Endodermal cell (in vitro differentiated cells): ENCODE measurements at regions not wholly inside any gene's neighbourhood (a gene's known extent, or its start where the extent isn't known, plus 50 kb on each side); places are given as distances from the start of the nearest gene placed in this dataset.

Experiments
- DNase-seq: peaks from one replicate; pipeline ENCODE4 v3.0.0-alpha.2; 2017
- H3K27ac ChIP-seq: 2 replicates; pipeline ENCODE4 v1.5.1; 2013; ENCODE audit warnings: mild to moderate bottlenecking, low read depth, low read length, moderate library complexity
- H3K27me3 ChIP-seq: 2 replicates; pipeline ENCODE4 v1.6.1; 2013; ENCODE audit warnings: mild to moderate bottlenecking, low read length, moderate library complexity; ENCODE audit not compliant: insufficient read depth, control insufficient read depth, poor library complexity, severe bottlenecking
- H3K36me3 ChIP-seq: 2 replicates; pipeline ENCODE4 v1.7.0; 2013; ENCODE audit warnings: mild to moderate bottlenecking, low read length, moderate library complexity; ENCODE audit not compliant: control insufficient read depth, insufficient read depth
- H3K4me1 ChIP-seq: one replicate; pipeline ENCODE4 v1.7.0; 2013; ENCODE audit warnings: low read length; ENCODE audit not compliant: control insufficient read depth, insufficient read depth
- H3K4me3 ChIP-seq: 2 replicates; pipeline ENCODE4 v1.5.1; 2013; ENCODE audit warnings: mild to moderate bottlenecking, low read length, moderate library complexity
- H3K9ac ChIP-seq: 2 replicates; pipeline ENCODE4 v1.6.1; 2013; ENCODE audit warnings: mild to moderate bottlenecking, low read length, moderate library complexity; ENCODE audit not compliant: poor library complexity, severe bottlenecking; ENCODE audit errors: extremely low read depth
- H3K9me3 ChIP-seq: 2 replicates; pipeline ENCODE4 v1.6.1; 2013; ENCODE audit warnings: mild to moderate bottlenecking, low read length, moderate library complexity; ENCODE audit not compliant: control insufficient read depth
- H3K27ac Mint-ChIP-seq: 2 replicates; pipeline ENCODE4 v1.8.0; 2020; ENCODE audit warnings: mixed read lengths
- H3K27me3 Mint-ChIP-seq: 2 replicates; pipeline ENCODE4 v1.8.0; 2021; ENCODE audit warnings: mild to moderate bottlenecking, mixed read lengths; ENCODE audit not compliant: insufficient read depth
- H3K36me3 Mint-ChIP-seq: 2 replicates; pipeline ENCODE4 v1.8.0; 2020; ENCODE audit warnings: low read depth, mixed read lengths
- H3K4me1 Mint-ChIP-seq: 2 replicates; pipeline ENCODE4 v1.8.0; 2020; ENCODE audit warnings: mixed read lengths
- H3K4me3 Mint-ChIP-seq: 2 replicates; pipeline ENCODE4 v1.8.0; 2020; ENCODE audit warnings: mild to moderate bottlenecking, moderate library complexity, mixed read lengths
- H3K9me3 Mint-ChIP-seq: 2 replicates; pipeline ENCODE4 v1.8.0; 2020; ENCODE audit warnings: mild to moderate bottlenecking, mixed read lengths
- CTCF ChIP-seq: fragments of 200-600 bp; sonication (generic); conservative IDR thresholded peaks from 2 replicates; pipeline ENCODE4 v1.5.0; 2021; ENCODE audit warnings: antibody characterized with exemption, mild to moderate bottlenecking
- WGBS, 2 experiments: methylation state at CpG; one replicate each; pipeline versions ENCODE4 v1.1.5 to v1.1.7; 2013; ENCODE audit warnings: missing lambda C conversion rate in 2 of 2, mixed read lengths in 1 of 2; ENCODE audit not compliant: insufficient coverage in 1 of 2, insufficient read length in 1 of 2; 5-methylcytosine and 5-hydroxymethylcytosine counted together

GRCh38 chr9:6703898-6704639 lies 53.7 kb upstream of the KDM4C start:
- Histone ChIP-seq H3K36me3 (no peaks in the 10 kb centered on the region), H3K27ac (no peak overlapping the region), H3K9ac (peak overlapping the region; percentile 54), H3K9me3 (peaks cover 16% of the 10 kb centered on the region), H3K4me1 (peaks cover 3% of the 10 kb centered on the region), H3K27me3 (no peaks in the 10 kb centered on the region), H3K4me3 (peak overlapping the region; percentile 83)
- H3K4me1 Mint-ChIP-seq: peaks cover 3% of the 10 kb centered on the region
- H3K27me3 Mint-ChIP-seq: no peaks in the 10 kb centered on the region
- peak overlapping the region; percentile 90 for H3K27ac Mint-ChIP-seq
- DNase-seq: peak; percentile 91
- peaks cover 3% of the 10 kb centered on the region for H3K9me3 Mint-ChIP-seq
- peak overlapping the region; percentile 73 for H3K4me3 Mint-ChIP-seq
- H3K36me3 Mint-ChIP-seq: no peaks in the 10 kb centered on the region
- WGBS, 2 experiments: 4 to 5% methylated on average over 28 to 57 of the region's 57 CpGs
- no peak for TF ChIP-seq CTCF

- H3K9me3 Mint-ChIP-seq: no peaks in the 10 kb centered on the region
- H3K36me3 Mint-ChIP-seq: no peaks in the 10 kb centered on the region
- H3K27ac Mint-ChIP-seq: no peak overlapping the region
- no peak for DNase-seq
- Histone ChIP-seq H3K27me3 (no peaks in the 10 kb centered on the region), H3K27ac (no peak overlapping the region), H3K4me1 (peaks cover 3% of the 10 kb centered on the region), H3K9me3 (peaks cover 4% of the 10 kb centered on the region), H3K9ac (no peak overlapping the region), H3K36me3 (no peaks in the 10 kb centered on the region), H3K4me3 (no peak overlapping the region)
- TF ChIP-seq CTCF: no peak
- no peaks in the 10 kb centered on the region for H3K27me3 Mint-ChIP-seq
- WGBS, 2 experiments: 90 to 96% methylated on average over 4 to 6 of the region's 7 CpGs
- H3K4me1 Mint-ChIP-seq: peaks cover 3% of the 10 kb centered on the region
- H3K4me3 Mint-ChIP-seq: peak overlapping the region; percentile 73
Observed at GRCh38 chr9:6702707-6703106, 55.1 kb upstream of the KDM4C start.

GRCh38 chr9:6696178-6696577 lies 50.6 kb upstream of the GLDC start:
- H3K36me3 ChIP-seq: no peaks in the 10 kb centered on the region
- no peak overlapping the region for H3K4me3 ChIP-seq
- Mint-ChIP-seq H3K27me3 (no peaks in the 10 kb centered on the region), H3K9me3 (no peaks in the 10 kb centered on the region), H3K27ac (no peak overlapping the region), H3K4me3 (no peak overlapping the region), H3K36me3 (no peaks in the 10 kb centered on the region), H3K4me1 (peaks cover 2% of the 10 kb centered on the region)
- 80 to 96% methylated on average over 2 to 9 of the region's 9 CpGs for WGBS, 2 experiments
- no peaks in the 10 kb centered on the region for H3K9me3 ChIP-seq
- no peak overlapping the region for H3K9ac ChIP-seq
- no peak for TF ChIP-seq CTCF
- DNase-seq: no peak
- no peaks in the 10 kb centered on the region for H3K4me1 ChIP-seq
- no peaks in the 10 kb centered on the region for H3K27me3 ChIP-seq
- H3K27ac ChIP-seq: no peak overlapping the region
